ENCODE measurements at regions not wholly inside any gene's neighbourhood (a gene's known extent, or its start where the extent isn't known, plus 50 kb on each side); places are given as distances from the start of the nearest gene placed in this dataset.
"Not testable (repeated sequence)": the region's sequence is repeated elsewhere in the genome, so short reads cannot be mapped to it uniquely, and the experiment has no call there.

DNA sequence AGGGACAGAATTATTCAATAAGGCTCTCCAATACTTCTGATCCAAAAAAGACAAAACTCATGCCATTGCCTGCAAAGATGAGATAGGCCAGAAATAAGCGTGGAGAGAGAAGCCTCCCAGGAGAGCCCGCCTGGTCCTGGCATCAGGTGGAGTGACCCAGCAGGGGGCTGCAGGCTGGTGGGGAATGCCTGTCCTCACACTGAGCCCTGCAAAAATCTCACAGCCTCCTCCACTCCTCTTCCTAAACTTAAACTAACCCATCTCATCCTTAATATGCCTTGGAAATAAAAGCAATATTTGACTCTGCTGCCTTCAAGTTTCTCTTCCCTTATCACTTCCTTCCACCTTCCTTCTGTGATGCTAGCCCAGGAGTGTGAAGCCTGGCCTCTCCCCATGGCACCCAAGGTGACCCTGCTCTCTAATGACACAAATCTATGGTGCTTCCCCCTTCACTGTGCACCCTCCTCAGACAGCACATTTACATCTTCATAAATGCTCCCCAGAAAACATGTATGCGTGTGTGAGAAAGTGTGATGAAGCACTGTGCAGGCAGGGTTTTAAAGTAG is 218.4 kb downstream of the ANAPC1 start:
- H3K27me3 Mint-ChIP-seq: peaks cover 26% of the 10 kb centered on the region
- H3K36me3 Mint-ChIP-seq (ENCODE audit: low read depth): no peaks in the 10 kb centered on the region
- DNase-seq: no peak
- no peak overlapping the region for H3K4me3 Mint-ChIP-seq
- H3K9me3 Mint-ChIP-seq: no peaks in the 10 kb centered on the region
- H3K27ac Mint-ChIP-seq: no peak overlapping the region
- intact Hi-C loops (cut with micrococcal nuclease): no loop called here
- H3K4me1 Mint-ChIP-seq: peaks cover 27% of the 10 kb centered on the region

DNA sequence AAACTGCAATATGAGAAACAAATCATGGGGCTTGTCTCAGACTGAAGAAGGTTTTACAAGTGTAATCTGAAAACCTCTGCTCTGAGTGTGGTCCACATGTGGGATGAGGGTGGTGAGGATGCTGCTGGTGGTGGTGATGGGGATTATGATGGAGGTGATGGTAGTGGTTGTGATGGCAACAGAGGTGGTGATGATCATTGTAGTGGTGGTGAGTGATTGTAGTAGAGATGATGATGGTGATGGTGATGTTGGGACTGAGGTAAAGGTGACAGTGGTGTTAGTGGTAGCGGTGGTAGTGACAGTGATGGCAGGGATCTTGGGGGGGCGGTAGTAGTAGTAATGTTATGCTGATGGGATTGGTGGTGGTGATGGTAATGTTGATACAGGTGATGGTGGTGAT is 217.8 kb downstream of the ANAPC1 start:
- intact Hi-C loops (cut with micrococcal nuclease): no loop called here
- no peak overlapping the region for H3K4me3 Mint-ChIP-seq
- H3K36me3 Mint-ChIP-seq (ENCODE audit: low read depth): no peaks in the 10 kb centered on the region
- H3K27ac Mint-ChIP-seq: no peak overlapping the region
- H3K4me1 Mint-ChIP-seq: peaks cover 27% of the 10 kb centered on the region
- no peaks in the 10 kb centered on the region for H3K9me3 Mint-ChIP-seq
- no peak for DNase-seq
- peaks cover 23% of the 10 kb centered on the region for H3K27me3 Mint-ChIP-seq

DNA sequence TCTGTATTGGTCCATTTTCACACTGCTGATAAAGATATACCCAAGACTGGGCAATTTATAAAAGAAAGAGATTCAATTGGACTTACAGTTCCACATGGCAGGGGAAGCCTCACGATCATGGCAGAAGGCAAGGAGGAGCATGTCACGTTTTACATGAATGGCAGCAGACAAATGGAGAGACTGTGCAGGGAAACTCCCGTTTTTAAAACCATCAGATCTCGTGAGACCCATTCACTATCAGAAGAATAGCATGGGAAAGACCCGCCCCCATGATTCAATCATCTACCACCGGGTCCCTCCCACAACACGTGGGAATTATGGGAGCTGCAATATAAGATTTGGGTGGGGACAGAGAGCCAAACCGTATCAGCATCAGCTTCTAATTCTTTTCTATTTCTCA is 217.0 kb downstream of the ANAPC1 start:
- H3K9me3 Mint-ChIP-seq: no peaks in the 10 kb centered on the region
- DNase-seq: no peak
- intact Hi-C loops (cut with micrococcal nuclease): no loop called here
- H3K4me3 Mint-ChIP-seq: no peak overlapping the region
- H3K36me3 Mint-ChIP-seq (ENCODE audit: low read depth): no peaks in the 10 kb centered on the region
- peaks cover 23% of the 10 kb centered on the region for H3K4me1 Mint-ChIP-seq
- peaks cover 23% of the 10 kb centered on the region for H3K27me3 Mint-ChIP-seq
- H3K27ac Mint-ChIP-seq: no peak overlapping the region

DNA sequence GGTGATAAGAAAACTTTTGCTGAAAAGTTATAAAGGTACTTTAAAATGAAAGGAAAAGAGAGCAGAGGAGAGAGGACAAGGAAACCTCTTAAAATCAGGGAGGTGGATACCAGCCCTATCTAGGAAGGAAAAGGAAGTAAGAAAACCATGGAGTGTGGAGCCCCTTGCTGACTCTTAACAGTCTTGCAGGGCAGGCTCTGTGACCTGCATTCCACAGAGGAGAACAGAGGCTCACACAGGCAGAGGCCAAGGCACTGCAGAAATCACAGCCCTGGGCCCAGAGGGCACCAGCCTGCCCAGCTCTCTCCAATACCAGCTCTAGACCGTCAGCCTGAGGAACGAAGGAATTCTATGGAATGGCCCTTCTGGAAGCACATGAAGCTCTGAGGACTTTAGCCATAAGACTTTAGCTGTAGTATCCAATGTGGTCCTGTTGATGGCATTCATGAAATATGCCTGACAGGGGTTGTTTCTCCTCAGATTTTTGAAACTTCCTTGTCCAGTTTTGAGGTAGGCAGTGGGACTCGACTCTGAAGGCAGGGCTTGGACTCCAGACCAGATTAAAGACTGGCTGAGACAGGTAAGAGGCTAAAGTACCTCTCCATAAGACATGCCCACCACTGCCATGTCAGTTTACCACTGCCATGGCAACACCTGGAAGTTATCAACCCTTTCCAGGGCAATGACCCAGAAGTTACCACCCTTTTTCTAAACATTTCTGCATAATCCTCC is 216.3 kb downstream of the ANAPC1 start:
- intact Hi-C loops (cut with micrococcal nuclease): no loop called here

DNA sequence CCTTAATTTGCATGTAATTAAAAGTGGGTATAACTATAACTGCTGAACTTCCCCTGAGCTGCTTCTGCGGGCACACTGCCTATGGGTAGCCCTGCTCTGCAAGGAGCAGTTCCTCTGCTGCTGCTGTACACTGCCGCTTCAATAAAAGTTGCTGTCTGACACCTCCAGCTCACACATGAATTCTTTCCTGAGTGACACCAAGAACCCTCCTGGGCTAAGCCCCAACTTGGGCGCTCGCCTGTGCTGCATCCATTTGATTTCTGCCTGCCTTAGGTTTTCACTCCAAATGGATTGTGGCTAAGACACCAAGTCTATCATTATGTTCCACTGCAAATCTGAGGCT is 215.7 kb downstream of the ANAPC1 start:
- intact Hi-C loops (cut with micrococcal nuclease): no loop called here

More for the DNA sequence above, 216.3 kb downstream of the ANAPC1 start:
- H3K27me3 Mint-ChIP-seq: peaks cover 23% of the 10 kb centered on the region
- no peak for DNase-seq
- no peak overlapping the region for H3K4me3 Mint-ChIP-seq
- peaks cover 17% of the 10 kb centered on the region for H3K4me1 Mint-ChIP-seq
- no peak overlapping the region for H3K27ac Mint-ChIP-seq
- H3K36me3 Mint-ChIP-seq (ENCODE audit: low read depth): no peaks in the 10 kb centered on the region
- no peaks in the 10 kb centered on the region for H3K9me3 Mint-ChIP-seq

DNA sequence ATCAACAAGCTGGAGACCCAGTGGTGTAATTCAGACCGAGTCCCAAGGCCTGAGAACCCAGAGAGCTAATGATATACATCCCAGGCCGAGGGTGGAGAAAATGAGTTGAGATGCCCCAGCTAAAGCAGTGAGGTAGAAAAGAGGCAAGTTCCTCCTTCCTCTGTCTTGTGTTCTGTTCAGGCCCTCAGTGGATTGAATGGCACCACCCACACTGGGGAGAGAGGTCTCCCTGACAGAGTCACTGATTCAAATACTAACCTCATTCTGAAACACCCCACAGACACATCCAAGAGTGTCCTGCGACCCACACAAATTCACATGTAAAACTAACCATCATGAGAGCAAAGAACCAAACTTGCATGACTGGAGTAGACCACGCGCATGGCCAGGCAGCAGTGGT is 215.3 kb downstream of the ANAPC1 start:
- H3K4me3 Mint-ChIP-seq: no peak overlapping the region
- no peaks in the 10 kb centered on the region for H3K36me3 Mint-ChIP-seq (ENCODE audit: low read depth)
- peaks cover 8% of the 10 kb centered on the region for H3K4me1 Mint-ChIP-seq
- peaks cover 21% of the 10 kb centered on the region for H3K27me3 Mint-ChIP-seq
- no peaks in the 10 kb centered on the region for H3K9me3 Mint-ChIP-seq
- DNase-seq: no peak
- H3K27ac Mint-ChIP-seq: no peak overlapping the region
- intact Hi-C loops (cut with micrococcal nuclease): no loop called here

More for the DNA sequence above, 215.7 kb downstream of the ANAPC1 start:
- Mint-ChIP-seq H3K27me3 (peaks cover 23% of the 10 kb centered on the region), H3K36me3 (ENCODE audit: low read depth) (no peaks in the 10 kb centered on the region), H3K4me3 (no peak overlapping the region), H3K9me3 (no peaks in the 10 kb centered on the region), H3K27ac (no peak overlapping the region), H3K4me1 (peaks cover 12% of the 10 kb centered on the region)
- DNase-seq: no peak

DNA sequence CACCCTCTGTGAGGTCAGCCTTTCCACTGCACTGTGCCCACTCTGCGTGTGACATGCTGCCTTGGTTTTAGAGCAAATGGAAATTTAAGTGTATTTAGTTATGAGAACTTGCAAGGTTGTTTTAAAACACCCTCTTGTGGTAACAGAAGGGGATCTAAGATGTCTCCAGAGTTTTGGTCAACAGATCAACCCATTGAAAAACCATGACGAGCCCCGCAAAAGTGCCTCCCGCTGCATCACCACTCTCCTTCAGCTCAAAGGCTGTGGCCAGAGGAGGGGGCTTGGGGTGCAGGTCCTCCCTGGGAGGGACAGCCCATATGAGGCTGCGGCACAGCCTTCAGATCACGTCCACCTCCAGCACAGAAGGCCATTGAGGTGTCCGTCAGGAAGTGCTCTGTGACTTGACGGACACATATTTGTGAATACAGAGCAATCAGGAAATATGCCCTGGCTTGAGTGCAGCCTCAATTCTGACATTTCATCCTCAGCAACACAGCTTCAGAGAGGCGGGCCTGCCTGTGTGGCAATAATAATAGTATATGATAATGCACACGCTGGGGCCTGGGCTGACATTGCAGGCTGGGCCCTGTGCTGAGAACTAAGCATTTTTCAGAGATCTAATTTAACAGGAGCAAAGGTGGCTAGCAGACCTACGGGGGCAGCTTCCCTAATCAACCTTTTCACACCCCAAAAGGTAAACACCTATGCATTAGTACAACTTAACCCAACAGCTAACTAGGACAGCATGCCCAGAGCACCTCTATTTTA is 213.9 kb downstream of the ANAPC1 start:
- Mint-ChIP-seq H3K4me3 (no peak overlapping the region), H3K27me3 (peaks cover 13% of the 10 kb centered on the region), H3K9me3 (no peaks in the 10 kb centered on the region), H3K27ac (no peak overlapping the region), H3K4me1 (peaks cover 9% of the 10 kb centered on the region), H3K36me3 (ENCODE audit: low read depth) (no peaks in the 10 kb centered on the region)
- intact Hi-C loops (cut with micrococcal nuclease): no loop called here
- DNase-seq: no peak

DNA sequence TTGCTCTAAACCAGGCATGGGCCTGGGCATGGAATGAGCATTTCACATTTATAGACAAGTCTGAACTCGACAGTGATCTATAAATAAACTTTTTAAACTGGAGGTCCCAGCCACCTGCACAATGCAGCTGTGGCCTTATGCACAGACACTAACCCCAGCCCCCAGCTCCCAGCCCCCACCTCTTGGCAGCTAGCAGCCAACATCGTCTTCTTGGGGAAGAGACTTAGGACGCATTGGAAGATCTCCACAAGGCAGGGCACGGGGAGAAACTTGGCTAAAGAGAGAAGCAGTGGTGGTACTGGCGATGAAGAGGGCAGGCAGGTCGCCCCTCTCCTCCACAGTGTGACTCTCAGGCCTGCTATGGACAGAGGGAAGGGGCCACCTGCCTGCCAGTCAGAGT is 213.2 kb downstream of the ANAPC1 start:
- peaks cover 13% of the 10 kb centered on the region for H3K4me1 Mint-ChIP-seq
- H3K36me3 Mint-ChIP-seq (ENCODE audit: low read depth): no peaks in the 10 kb centered on the region
- no peak for DNase-seq
- H3K4me3 Mint-ChIP-seq: no peak overlapping the region
- H3K27ac Mint-ChIP-seq: no peak overlapping the region
- no peaks in the 10 kb centered on the region for H3K9me3 Mint-ChIP-seq
- H3K27me3 Mint-ChIP-seq: peaks cover 14% of the 10 kb centered on the region
- intact Hi-C loops (cut with micrococcal nuclease): no loop called here

DNA sequence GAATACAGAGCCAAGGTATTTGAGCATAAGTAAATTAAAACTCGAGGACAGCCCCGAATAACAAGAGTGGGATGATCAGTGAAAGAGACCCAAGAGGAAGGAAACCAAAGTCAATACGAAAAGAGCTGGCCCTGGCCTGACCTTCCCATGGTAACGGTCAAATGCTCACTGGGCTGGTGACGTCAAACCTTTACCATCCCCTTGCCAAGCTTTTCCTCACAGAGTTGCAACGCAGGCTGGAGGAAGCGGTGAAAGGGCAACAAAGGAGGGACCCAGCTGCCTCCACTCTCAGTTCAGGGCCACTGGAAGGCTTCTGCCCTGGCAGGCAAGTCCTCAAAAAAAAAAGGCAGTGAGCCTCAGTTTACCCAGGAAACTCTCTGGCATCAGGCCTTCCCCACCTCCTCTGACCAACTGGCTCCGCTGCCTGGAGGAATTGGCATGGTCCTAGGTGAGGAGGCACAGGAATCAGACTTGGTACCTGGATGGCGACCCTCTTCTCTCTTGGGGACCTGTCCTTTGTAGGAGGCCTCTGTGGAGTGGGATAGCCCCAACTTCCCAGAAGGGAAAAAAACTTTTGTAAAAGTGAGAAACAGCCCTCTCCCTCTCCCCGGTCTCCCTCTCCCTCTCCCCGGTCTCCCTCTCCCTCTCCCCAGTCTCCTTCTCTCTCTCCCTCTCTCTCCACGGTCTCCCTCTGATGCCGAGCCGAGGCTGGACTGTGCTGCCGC is 212.4 kb downstream of the ANAPC1 start:
- Mint-ChIP-seq H3K36me3 (ENCODE audit: low read depth) (no peaks in the 10 kb centered on the region), H3K27ac (no peak overlapping the region), H3K4me3 (no peak overlapping the region), H3K4me1 (peaks cover 13% of the 10 kb centered on the region), H3K27me3 (peaks cover 18% of the 10 kb centered on the region), H3K9me3 (no peaks in the 10 kb centered on the region)
- intact Hi-C loops (cut with micrococcal nuclease): no loop called here
- DNase-seq: no peak

DNA sequence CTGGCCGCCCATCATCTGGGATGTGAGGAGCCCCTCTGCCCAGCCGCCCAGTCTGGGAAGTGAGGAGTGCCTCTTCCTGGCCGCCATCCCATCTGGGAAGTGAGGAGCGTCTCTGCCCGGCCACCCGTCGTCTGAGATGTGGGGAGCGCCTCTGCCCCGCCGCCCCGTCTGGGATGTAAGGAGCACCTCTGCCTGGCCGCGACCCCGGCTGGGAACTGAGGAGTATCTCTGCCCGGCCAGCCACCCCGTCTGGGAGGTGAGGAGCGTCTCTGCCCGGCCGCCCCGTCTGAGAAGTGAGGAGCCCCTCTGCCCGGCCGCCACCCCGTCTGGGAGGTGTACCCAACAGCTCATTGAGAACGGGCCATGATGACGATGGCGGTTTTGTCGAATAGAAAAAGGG is 211.4 kb downstream of the ANAPC1 start:
- H3K9me3 Mint-ChIP-seq; H3K36me3 Mint-ChIP-seq (ENCODE audit: low read depth); intact Hi-C loops (cut with micrococcal nuclease); H3K27ac Mint-ChIP-seq; H3K4me3 Mint-ChIP-seq; DNase-seq: not testable (repeated sequence)
- Mint-ChIP-seq H3K4me1 (peaks cover 14% of the 10 kb centered on the region), H3K27me3 (peaks cover 17% of the 10 kb centered on the region)

DNA sequence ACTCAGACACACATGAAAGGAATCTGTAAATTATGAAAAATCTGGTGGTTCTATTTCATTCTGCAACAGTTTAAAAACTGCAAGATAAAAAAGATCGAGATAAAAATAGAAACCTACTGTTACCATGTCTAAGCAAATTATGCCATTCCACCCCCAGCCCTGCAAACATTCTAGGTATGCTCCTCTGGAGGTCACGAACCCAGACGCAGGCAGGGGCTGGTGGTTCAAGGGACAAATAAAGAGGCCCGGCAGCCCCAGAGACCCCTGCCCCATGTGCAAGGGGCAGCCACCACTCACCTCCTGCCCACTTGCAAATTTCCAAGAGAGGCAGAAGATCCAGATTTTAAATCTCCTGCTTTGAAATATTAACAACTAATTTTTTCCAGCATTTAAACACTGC is 210.5 kb downstream of the ANAPC1 start:
- intact Hi-C loops (cut with micrococcal nuclease): no loop called here
- no peaks in the 10 kb centered on the region for H3K36me3 Mint-ChIP-seq (ENCODE audit: low read depth)
- peaks cover 14% of the 10 kb centered on the region for H3K4me1 Mint-ChIP-seq
- no peak for DNase-seq
- H3K27me3 Mint-ChIP-seq: peaks cover 16% of the 10 kb centered on the region
- H3K27ac Mint-ChIP-seq: no peak overlapping the region
- no peak overlapping the region for H3K4me3 Mint-ChIP-seq
- no peaks in the 10 kb centered on the region for H3K9me3 Mint-ChIP-seq

DNA sequence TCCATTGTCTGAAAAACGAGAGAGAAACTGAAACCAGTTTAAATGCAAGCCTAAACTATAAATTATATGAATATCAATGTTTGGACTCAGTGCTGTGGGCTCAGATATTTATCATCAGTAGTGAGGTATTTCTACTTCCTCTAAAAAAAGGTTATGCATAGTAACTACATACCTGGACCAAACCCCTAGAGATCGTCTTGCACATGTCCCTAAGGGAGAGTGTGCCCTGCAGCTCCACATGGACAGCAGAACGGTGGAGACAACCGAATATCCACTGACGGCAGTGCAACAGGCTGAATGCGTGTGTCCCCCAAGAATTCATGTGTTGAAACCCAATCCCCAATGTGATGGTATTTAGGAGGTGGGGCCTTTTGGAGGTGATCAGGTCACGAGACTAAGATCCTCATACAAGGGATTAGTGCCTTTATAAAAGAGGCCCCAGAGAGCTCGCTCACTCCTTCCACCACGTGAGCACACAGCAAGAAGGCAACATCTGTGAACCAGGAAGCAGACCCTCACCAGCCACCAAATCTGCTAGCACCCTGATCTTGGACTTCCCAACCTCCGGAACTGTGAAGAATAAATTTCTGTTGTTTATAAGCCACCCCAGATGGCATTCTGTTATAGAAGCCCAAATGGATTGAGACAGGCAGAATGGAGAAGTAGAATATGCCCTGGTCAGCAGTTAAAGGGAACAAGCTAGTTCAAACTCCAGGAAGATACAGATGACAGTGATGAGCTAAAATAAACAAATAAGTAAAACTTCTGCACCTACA is 208.4 kb downstream of the ANAPC1 start:
- H3K36me3 Mint-ChIP-seq (ENCODE audit: low read depth): no peaks in the 10 kb centered on the region
- H3K27me3 Mint-ChIP-seq: peaks cover 12% of the 10 kb centered on the region
- no peaks in the 10 kb centered on the region for H3K9me3 Mint-ChIP-seq
- DNase-seq: no peak
- no peak overlapping the region for H3K4me3 Mint-ChIP-seq
- intact Hi-C loops (cut with micrococcal nuclease): loop anchor here (2.0 kb wide), 1 partner anchor 15 kb away; no protein-coding TSS in a partner anchor
- H3K27ac Mint-ChIP-seq: no peak overlapping the region
- H3K4me1 Mint-ChIP-seq: peaks cover 18% of the 10 kb centered on the region

DNA sequence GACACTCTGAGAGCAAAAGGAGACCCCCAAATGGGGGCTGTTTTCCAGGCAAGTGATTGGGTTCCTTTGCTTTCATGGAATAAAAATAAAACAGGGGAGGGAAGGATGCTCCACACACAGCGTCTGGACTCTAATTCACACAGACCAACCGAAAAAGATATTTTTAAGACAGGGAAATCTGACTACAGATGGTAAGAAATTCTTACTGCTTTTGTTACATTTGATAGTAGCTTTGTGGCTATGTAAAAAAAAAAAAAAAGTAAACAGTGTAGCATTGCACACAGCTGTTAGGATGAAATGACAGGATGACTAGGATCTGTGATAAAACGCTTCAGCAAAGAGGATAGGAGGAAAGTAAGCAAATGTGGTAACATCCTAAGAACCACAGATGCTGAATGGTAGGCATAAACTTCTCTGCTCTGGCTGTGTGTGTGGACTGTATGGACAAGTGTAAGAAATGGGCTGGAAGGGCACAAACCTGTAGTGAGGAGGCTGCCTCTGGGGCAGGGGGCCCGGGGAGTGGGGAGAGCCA is 207.6 kb downstream of the ANAPC1 start:
- intact Hi-C loops (cut with micrococcal nuclease): loop anchor here (2.0 kb wide), 1 partner anchor 16 kb away; no protein-coding TSS in a partner anchor
- H3K27me3 Mint-ChIP-seq: peaks cover 12% of the 10 kb centered on the region
- no peak overlapping the region for H3K4me3 Mint-ChIP-seq
- H3K4me1 Mint-ChIP-seq: peaks cover 18% of the 10 kb centered on the region
- DNase-seq: no peak
- H3K9me3 Mint-ChIP-seq: no peaks in the 10 kb centered on the region
- no peaks in the 10 kb centered on the region for H3K36me3 Mint-ChIP-seq (ENCODE audit: low read depth)
- H3K27ac Mint-ChIP-seq: no peak overlapping the region
